PC-9 (cell line): ENCODE measurements at regions not wholly inside any gene's neighbourhood (a gene's known extent, or its start where the extent isn't known, plus 50 kb on each side); places are given as distances from the start of the nearest gene placed in this dataset.

Experiments
- BruUV-seq: library from RNA; stranded (reverse); fragments of 400-500 nt; replicated peaks from 2 replicates; lab custom pipeline; 2021; lab: Mats Ljungman, UMichigan
- CTCF ChIA-PET: fragments of 300-600 bp; sonication (Branson Sonifier 250); formaldehyde crosslinking; loops from one replicate; lab custom pipeline; 2022; ENCODE audit warnings: antibody characterized with exemption; lab: Charles Lee
- POLR2A ChIA-PET: fragments of 300-600 bp; sonication (Branson Sonifier 250); formaldehyde crosslinking; loops from one replicate; lab custom pipeline; 2022; ENCODE audit warnings: antibody characterized with exemption; ENCODE audit not compliant: unreplicated experiment; lab: Charles Lee
- DNase-seq, 2 experiments: peaks; one replicate each; pipeline versions ENCODE4 v3.0.0 to v3.0.0-alpha.2; 2015 to 2022; ENCODE audit warnings: mixed read lengths in 1 of 2
- H2AFZ ChIP-seq: fragments of 200-600 bp; sonication (generic); 2 replicates; pipeline ENCODE4 v1.8.1; 2017; ENCODE audit warnings: antibody characterized with exemption
- H3F3A ChIP-seq: fragments of 200-600 bp; sonication (generic); 2 replicates; pipeline ENCODE4 v1.8.1; 2017; ENCODE audit warnings: antibody characterized with exemption, mild to moderate bottlenecking, low read depth; ENCODE audit not compliant: insufficient read depth
- H3K27ac ChIP-seq: fragments of 200-600 bp; sonication (generic); 2 replicates; pipeline ENCODE4 v1.6.1; 2016; ENCODE audit warnings: mixed run types
- H3K27me3 ChIP-seq: fragments of 200-600 bp; sonication (generic); 2 replicates; pipeline ENCODE4 v1.6.1; 2016; ENCODE audit warnings: low read depth, mixed run types; ENCODE audit not compliant: insufficient read depth
- H3K36me3 ChIP-seq: fragments of 200-600 bp; sonication (generic); 2 replicates; pipeline ENCODE4 v1.6.1; 2016; ENCODE audit warnings: low read depth, mixed run types
- H3K4me1 ChIP-seq: fragments of 200-600 bp; sonication (generic); replicated peaks from 2 replicates; pipeline ENCODE4 v1.6.1; 2016; ENCODE audit warnings: mixed run types; ENCODE audit not compliant: insufficient read depth
- H3K4me2 ChIP-seq: fragments of 200-600 bp; sonication (generic); 2 replicates; pipeline ENCODE4 v1.6.1; 2017; ENCODE audit warnings: mixed run types
- H3K4me3 ChIP-seq: fragments of 200-600 bp; sonication (generic); 2 replicates; pipeline ENCODE4 v1.6.1; 2016; ENCODE audit warnings: mixed run types
- H3K79me2 ChIP-seq: fragments of 200-600 bp; sonication (generic); 2 replicates; pipeline ENCODE4 v1.6.1; 2017; ENCODE audit warnings: low read depth, mixed run types
- H3K9me2 ChIP-seq: fragments of 200-600 bp; sonication (generic); 2 replicates; pipeline ENCODE4 v1.8.1; 2017; ENCODE audit warnings: mild to moderate bottlenecking; ENCODE audit not compliant: insufficient read depth
- H3K9me3 ChIP-seq: fragments of 200-600 bp; sonication (generic); 2 replicates; pipeline ENCODE4 v1.8.1; 2016; ENCODE audit warnings: low read depth; ENCODE audit not compliant: insufficient read depth
- H4K20me1 ChIP-seq: fragments of 200-600 bp; sonication (generic); 2 replicates; pipeline ENCODE4 v1.8.1; 2017; ENCODE audit not compliant: insufficient read depth
- EZH2 ChIP-seq: fragments of 200-600 bp; sonication (generic); IDR thresholded peaks from 2 replicates; pipeline ENCODE4 v1.8.0; 2017; ENCODE audit warnings: antibody characterized with exemption, low read depth
- intact Hi-C: fragments of 100-400 bp; cut with micrococcal nuclease; formaldehyde crosslinking; loops from one replicate; pipeline ENCODE4 v1.10.0; 2022; ENCODE audit not compliant: unreplicated experiment
- TF ChIP-seq, protein P1 (sequence below): fragments of 200-600 bp; sonication (generic); conservative IDR thresholded peaks from 2 replicates; pipeline ENCODE4 v1.6.1; 2017; ENCODE audit warnings: mixed run types, antibody characterized with exemption, mild to moderate bottlenecking, moderate library complexity

DNA sequence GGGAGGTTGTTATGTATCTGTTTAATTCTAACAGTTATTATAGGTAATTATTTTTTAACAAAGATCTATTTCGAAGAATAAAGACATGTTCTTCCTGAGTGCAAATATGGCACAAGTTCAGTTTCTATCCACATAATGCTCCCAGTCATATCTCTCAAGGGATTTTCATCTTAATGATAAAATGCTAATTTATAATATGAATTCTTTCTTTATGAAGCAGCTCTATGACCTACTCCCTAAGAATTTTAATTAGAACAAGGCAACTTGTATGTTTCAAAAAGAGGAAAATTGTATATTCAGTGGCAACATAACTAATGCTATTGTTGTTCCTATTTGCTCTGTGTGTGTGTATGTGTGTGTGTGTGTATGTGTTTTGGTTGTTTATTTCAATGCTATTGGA, 1222.1 kb upstream of the NCAM2 start:
- no peak for DNase-seq
- no TSS peak for BruUV-seq
- intact Hi-C loops: no loop called here

GRCh38 chr21:19781881-19782652, 1216.1 kb upstream of the NCAM2 start:
- Histone ChIP-seq H3K9me3 (no peaks in the 10 kb centered on the region), H3K36me3 (no peaks in the 10 kb centered on the region), H3K4me1 (no peaks in the 10 kb centered on the region), H3K9me2 (no peaks in the 10 kb centered on the region), H2AFZ (no peak overlapping the region), H3K27me3 (no peaks in the 10 kb centered on the region), H3F3A (no peaks in the 10 kb centered on the region), H3K4me2 (no peak overlapping the region), H4K20me1 (no peaks in the 10 kb centered on the region), H3K79me2 (no peaks in the 10 kb centered on the region), H3K4me3 (no peak overlapping the region), H3K27ac (no peak overlapping the region)
- POLR2A ChIA-PET: no interaction called here
- intact Hi-C loops: no loop called here
- BruUV-seq: no TSS peak
- no peak for DNase-seq
- CTCF ChIA-PET: no interaction called here
- TF ChIP-seq EZH2: no peak
- TF ChIP-seq, protein P1, sequence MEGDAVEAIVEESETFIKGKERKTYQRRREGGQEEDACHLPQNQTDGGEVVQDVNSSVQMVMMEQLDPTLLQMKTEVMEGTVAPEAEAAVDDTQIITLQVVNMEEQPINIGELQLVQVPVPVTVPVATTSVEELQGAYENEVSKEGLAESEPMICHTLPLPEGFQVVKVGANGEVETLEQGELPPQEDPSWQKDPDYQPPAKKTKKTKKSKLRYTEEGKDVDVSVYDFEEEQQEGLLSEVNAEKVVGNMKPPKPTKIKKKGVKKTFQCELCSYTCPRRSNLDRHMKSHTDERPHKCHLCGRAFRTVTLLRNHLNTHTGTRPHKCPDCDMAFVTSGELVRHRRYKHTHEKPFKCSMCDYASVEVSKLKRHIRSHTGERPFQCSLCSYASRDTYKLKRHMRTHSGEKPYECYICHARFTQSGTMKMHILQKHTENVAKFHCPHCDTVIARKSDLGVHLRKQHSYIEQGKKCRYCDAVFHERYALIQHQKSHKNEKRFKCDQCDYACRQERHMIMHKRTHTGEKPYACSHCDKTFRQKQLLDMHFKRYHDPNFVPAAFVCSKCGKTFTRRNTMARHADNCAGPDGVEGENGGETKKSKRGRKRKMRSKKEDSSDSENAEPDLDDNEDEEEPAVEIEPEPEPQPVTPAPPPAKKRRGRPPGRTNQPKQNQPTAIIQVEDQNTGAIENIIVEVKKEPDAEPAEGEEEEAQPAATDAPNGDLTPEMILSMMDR: no peak

More for the DNA sequence above, 1222.1 kb upstream of the NCAM2 start:
- Histone ChIP-seq H3K79me2 (no peaks in the 10 kb centered on the region), H2AFZ (no peak overlapping the region), H3K27me3 (no peaks in the 10 kb centered on the region), H3K9me3 (no peaks in the 10 kb centered on the region), H3K4me2 (no peak overlapping the region), H3K36me3 (no peaks in the 10 kb centered on the region), H3K9me2 (no peaks in the 10 kb centered on the region), H3K4me1 (no peaks in the 10 kb centered on the region), H3F3A (no peaks in the 10 kb centered on the region), H3K4me3 (no peak overlapping the region), H3K27ac (no peak overlapping the region), H4K20me1 (no peaks in the 10 kb centered on the region)
- no peak for TF ChIP-seq EZH2
- TF ChIP-seq, protein P1: no peak
- ChIA-PET POLR2A (no interaction called here), CTCF (no interaction called here)

DNA sequence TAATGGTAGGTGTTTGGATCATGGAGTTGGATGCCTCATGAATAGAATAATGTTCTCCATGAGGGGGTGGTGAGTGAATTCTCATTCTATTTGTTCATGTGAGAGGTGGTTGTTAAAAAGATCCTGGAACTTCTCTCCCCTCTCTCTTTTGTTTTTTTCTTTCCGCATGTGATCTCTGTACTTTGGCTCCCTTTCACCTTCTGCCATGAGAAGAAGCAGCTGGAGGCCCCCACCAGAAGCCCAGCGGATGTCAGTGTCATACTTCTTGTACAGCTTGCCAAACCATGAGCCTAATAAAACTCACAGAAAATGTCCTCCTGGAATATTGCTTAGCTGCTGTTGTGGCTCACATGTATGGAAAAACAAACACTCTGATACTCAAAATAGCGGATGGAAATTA, 1212.3 kb upstream of the NCAM2 start:
- BruUV-seq: no TSS peak
- no peaks in the 10 kb centered on the region for H3K9me2 ChIP-seq
- H3K4me2 ChIP-seq: no peak overlapping the region
- intact Hi-C loops: no loop called here
- no peaks in the 10 kb centered on the region for H3K4me1 ChIP-seq
- H3K27ac ChIP-seq: no peak overlapping the region
- no peak for TF ChIP-seq EZH2
- TF ChIP-seq, protein P1: no peak
- no peaks in the 10 kb centered on the region for H3F3A ChIP-seq
- H2AFZ ChIP-seq: no peak overlapping the region
- CTCF ChIA-PET: no interaction called here
- no peaks in the 10 kb centered on the region for H3K9me3 ChIP-seq
- no peak for DNase-seq
- no peaks in the 10 kb centered on the region for H3K27me3 ChIP-seq
- no peaks in the 10 kb centered on the region for H3K79me2 ChIP-seq
- H3K4me3 ChIP-seq: no peak overlapping the region
- no peaks in the 10 kb centered on the region for H3K36me3 ChIP-seq
- POLR2A ChIA-PET: no interaction called here
- H4K20me1 ChIP-seq: no peaks in the 10 kb centered on the region
